ENCODE measurements at regions not wholly inside any gene's neighbourhood (a gene's known extent, or its start where the extent isn't known, plus 50 kb on each side); places are given as distances from the start of the nearest gene placed in this dataset.

DNA sequence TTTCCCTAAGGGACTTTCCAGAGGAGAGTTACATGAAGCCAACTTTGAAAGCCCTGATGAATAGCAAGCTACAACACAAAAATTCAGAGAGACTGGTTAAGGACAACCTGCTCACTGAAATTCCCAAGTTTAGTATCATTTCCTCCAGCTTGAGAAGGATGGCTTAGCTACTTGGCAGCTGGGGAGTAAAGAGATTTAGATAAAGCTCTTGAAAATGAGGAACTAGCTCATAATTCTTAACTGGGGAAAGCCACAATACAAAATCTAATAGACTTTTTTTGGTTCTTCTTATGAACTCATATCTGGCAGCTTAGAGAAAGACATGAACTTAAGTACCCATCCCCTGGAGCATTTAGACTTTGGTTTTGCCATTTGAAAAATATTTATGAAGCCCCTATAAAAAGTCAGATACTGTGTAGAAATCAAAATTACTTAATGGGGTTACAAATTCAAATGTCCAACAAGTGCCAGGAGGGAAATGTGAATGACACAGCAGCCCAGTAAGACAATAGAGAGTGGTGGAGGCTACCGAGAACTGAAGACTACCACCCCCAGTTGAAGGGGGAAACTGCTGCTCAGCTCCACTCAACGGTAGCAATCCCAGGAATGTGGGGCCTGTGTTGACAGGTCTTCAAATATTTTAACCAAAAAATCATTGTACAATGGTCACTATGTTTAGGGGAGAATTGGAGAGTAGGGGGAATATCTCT is 79.4 kb upstream of the ADRB2 start:
- Histone ChIP-seq H3K4me1 (ENCODE audit: control insufficient read depth in 2 of 3, insufficient read depth in 2 of 3, low read depth in 1 of 3, low read length in 3 of 3) (no peaks in the 10 kb centered on the region), H3K9ac (ENCODE audit: low read length in 3 of 3) (no peak overlapping the region), H3K36me3 (ENCODE audit: control insufficient read depth in 2 of 3, insufficient read depth in 3 of 3, low read length in 3 of 3) (no peaks in the 10 kb centered on the region), H3K27ac (ENCODE audit: low read depth in 2 of 2, low read length in 2 of 2) (no peak overlapping the region), H3K9me3 (ENCODE audit: control insufficient read depth in 2 of 3, insufficient read depth in 1 of 3, low read length in 3 of 3) (no peaks in the 10 kb centered on the region), H3K4me3 (ENCODE audit: low read length in 3 of 3) (no peak overlapping the region), H3K27me3 (ENCODE audit: control insufficient read depth, insufficient read depth, low read length) (no peaks in the 10 kb centered on the region)
- DNase-seq (no peak), FAIRE-seq (no peak)
- intact Hi-C loops (cut with DNase I), result no loop called here
- TF ChIP-seq, protein P1, sequence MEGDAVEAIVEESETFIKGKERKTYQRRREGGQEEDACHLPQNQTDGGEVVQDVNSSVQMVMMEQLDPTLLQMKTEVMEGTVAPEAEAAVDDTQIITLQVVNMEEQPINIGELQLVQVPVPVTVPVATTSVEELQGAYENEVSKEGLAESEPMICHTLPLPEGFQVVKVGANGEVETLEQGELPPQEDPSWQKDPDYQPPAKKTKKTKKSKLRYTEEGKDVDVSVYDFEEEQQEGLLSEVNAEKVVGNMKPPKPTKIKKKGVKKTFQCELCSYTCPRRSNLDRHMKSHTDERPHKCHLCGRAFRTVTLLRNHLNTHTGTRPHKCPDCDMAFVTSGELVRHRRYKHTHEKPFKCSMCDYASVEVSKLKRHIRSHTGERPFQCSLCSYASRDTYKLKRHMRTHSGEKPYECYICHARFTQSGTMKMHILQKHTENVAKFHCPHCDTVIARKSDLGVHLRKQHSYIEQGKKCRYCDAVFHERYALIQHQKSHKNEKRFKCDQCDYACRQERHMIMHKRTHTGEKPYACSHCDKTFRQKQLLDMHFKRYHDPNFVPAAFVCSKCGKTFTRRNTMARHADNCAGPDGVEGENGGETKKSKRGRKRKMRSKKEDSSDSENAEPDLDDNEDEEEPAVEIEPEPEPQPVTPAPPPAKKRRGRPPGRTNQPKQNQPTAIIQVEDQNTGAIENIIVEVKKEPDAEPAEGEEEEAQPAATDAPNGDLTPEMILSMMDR (IDR thresholded peaks at IDR 0.05; ENCODE audit: borderline replicate concordance, extremely low read depth, insufficient read depth), result no peak

DNA sequence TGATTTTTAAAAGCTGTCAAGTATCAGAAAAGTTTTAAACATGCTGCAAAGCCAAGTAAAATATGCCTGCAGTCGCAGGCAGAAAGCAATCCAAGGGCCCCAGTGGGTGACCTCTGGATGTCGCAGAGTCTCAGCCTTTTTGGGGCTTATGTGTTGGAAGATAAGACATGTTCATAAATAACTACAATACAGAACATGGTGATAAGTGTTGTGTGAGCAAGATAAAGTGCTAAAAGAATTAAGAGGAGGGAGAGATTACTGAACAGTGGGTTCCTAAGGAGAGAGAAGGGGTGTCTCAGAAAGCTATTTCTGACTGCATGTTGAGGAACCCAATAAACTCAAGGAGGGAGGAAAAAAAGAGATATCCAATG is 78.9 kb upstream of the ADRB2 start:
- no peaks in the 10 kb centered on the region for H3K9me3 ChIP-seq (ENCODE audit: control insufficient read depth in 2 of 3, insufficient read depth in 1 of 3, low read length in 3 of 3)
- DNase-seq (no peak), FAIRE-seq (no peak)
- H3K9ac ChIP-seq (ENCODE audit: low read length in 3 of 3), result no peak overlapping the region
- intact Hi-C loops (cut with DNase I), result no loop called here
- TF ChIP-seq, protein P1 (IDR thresholded peaks at IDR 0.05; ENCODE audit: borderline replicate concordance, extremely low read depth, insufficient read depth), result no peak
- no peaks in the 10 kb centered on the region for H3K27me3 ChIP-seq (ENCODE audit: control insufficient read depth, insufficient read depth, low read length)
- H3K4me1 ChIP-seq (ENCODE audit: control insufficient read depth in 2 of 3, insufficient read depth in 2 of 3, low read depth in 1 of 3, low read length in 3 of 3), result no peaks in the 10 kb centered on the region
- H3K27ac ChIP-seq (ENCODE audit: low read depth in 2 of 2, low read length in 2 of 2), result no peak overlapping the region
- H3K36me3 ChIP-seq (ENCODE audit: control insufficient read depth in 2 of 3, insufficient read depth in 3 of 3, low read length in 3 of 3), result no peaks in the 10 kb centered on the region
- no peak overlapping the region for H3K4me3 ChIP-seq (ENCODE audit: low read length in 3 of 3)

DNA sequence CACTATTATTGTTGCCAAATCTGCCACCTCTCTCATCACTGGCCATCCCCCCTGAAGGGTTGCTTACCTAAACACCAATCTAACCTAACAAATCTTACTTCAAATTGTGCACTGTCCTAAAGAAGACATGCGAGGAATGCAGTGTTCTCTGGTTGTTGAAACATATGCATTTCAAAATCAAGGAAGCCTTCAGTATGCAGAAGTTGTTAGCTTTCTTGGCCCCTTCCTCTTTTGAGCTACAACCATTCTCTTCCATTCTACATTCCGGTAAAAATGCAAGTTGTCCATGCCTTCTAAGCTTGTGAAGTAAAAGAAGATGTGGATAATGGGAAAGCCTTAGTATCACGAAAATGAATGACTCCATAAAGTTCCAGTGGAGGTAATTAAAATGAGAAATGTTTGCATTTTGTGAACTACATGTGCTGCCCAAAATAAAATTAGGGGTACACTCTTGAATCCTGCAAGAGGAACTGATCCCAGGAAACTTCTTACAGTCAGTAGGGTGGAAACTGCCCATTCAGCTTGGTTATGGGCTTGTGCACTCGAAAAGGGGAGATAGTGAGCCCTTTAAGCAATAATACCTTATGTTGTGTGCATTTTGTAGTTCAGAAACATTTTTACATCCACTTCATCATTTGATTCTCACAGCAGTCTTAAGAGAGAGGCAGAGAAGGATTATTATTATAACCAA is 77.6 kb upstream of the ADRB2 start:
- intact Hi-C loops (cut with DNase I), result no loop called here

More for the DNA sequence above, 77.6 kb upstream of the ADRB2 start:
- Histone ChIP-seq H3K4me1 (ENCODE audit: control insufficient read depth in 2 of 3, insufficient read depth in 2 of 3, low read depth in 1 of 3, low read length in 3 of 3) (no peaks in the 10 kb centered on the region), H3K36me3 (ENCODE audit: control insufficient read depth in 2 of 3, insufficient read depth in 3 of 3, low read length in 3 of 3) (no peaks in the 10 kb centered on the region), H3K9me3 (ENCODE audit: control insufficient read depth in 2 of 3, insufficient read depth in 1 of 3, low read length in 3 of 3) (no peaks in the 10 kb centered on the region), H3K27me3 (ENCODE audit: control insufficient read depth, insufficient read depth, low read length) (no peaks in the 10 kb centered on the region), H3K4me3 (ENCODE audit: low read length in 3 of 3) (no peak overlapping the region), H3K9ac (ENCODE audit: low read length in 3 of 3) (no peak overlapping the region), H3K27ac (ENCODE audit: low read depth in 2 of 2, low read length in 2 of 2) (no peak overlapping the region)
- TF ChIP-seq, protein P1 (IDR thresholded peaks at IDR 0.05; ENCODE audit: borderline replicate concordance, extremely low read depth, insufficient read depth), result no peak
- DNase-seq (no peak), FAIRE-seq (no peak)
